ENCODE measurements at regions not wholly inside any gene's neighbourhood (a gene's known extent, or its start where the extent isn't known, plus 50 kb on each side); places are given as distances from the start of the nearest gene placed in this dataset.

GRCh38 chrX:109312757-109313156, 169.1 kb downstream of the GUCY2F start:
- peak; percentile 26 for DNase-seq (ENCODE audit: low spot score)

GRCh38 chrX:109310031-109310430, 171.9 kb downstream of the GUCY2F start:
- no peak for DNase-seq (ENCODE audit: low spot score)

- DNase-seq (ENCODE audit: low spot score): no peak
Measured at GRCh38 chrX:109301177-109301576, 180.7 kb downstream of the GUCY2F start.

- DNase-seq (ENCODE audit: low spot score): no peak
Measured at GRCh38 chrX:109300415-109300814, 181.5 kb downstream of the GUCY2F start.

GRCh38 chrX:109299091-109299490, 182.8 kb downstream of the GUCY2F start:
- DNase-seq (ENCODE audit: low spot score): no peak

- no peak for DNase-seq (ENCODE audit: low spot score)
Measured at GRCh38 chrX:109294097-109294814, 187.6 kb downstream of the GUCY2F start.

- DNase-seq (ENCODE audit: low spot score): no peak
Measured at GRCh38 chrX:109283870-109284269, 198.0 kb downstream of the GUCY2F start.

- peak; percentile 1 for DNase-seq (ENCODE audit: low spot score)
Measured at GRCh38 chrX:109281483-109282275, 200.2 kb downstream of the GUCY2F start.

- DNase-seq (ENCODE audit: low spot score): no peak
Measured at GRCh38 chrX:109274806-109275205, 207.1 kb downstream of the GUCY2F start.

GRCh38 chrX:109270580-109271484, 211.1 kb downstream of the GUCY2F start:
- no peak for DNase-seq (ENCODE audit: low spot score)

- DNase-seq (ENCODE audit: low spot score): no peak
Measured at GRCh38 chrX:109268340-109268739, 213.5 kb downstream of the GUCY2F start.

- no peak for DNase-seq (ENCODE audit: low spot score)
Measured at GRCh38 chrX:109266034-109266433, 215.9 kb downstream of the GUCY2F start.

- no peak for DNase-seq (ENCODE audit: low spot score)
Measured at GRCh38 chrX:109264878-109265277, 217.0 kb downstream of the GUCY2F start.

- DNase-seq (ENCODE audit: low spot score): no peak
Measured at GRCh38 chrX:109261279-109261678, 220.6 kb downstream of the GUCY2F start.

- no peak for DNase-seq (ENCODE audit: low spot score)
Measured at GRCh38 chrX:109252789-109253188, 229.1 kb downstream of the GUCY2F start.

GRCh38 chrX:109218761-109219160, 263.1 kb downstream of the GUCY2F start:
- DNase-seq (ENCODE audit: low spot score): no peak

- peak; percentile 3 for DNase-seq (ENCODE audit: low spot score)
Measured at GRCh38 chrX:109199726-109200125, 282.2 kb downstream of the GUCY2F start.

- DNase-seq (ENCODE audit: low spot score): no peak
Measured at GRCh38 chrX:109190542-109190941, 291.3 kb downstream of the GUCY2F start.

GRCh38 chrX:109187473-109188168, 294.3 kb downstream of the GUCY2F start:
- no peak for DNase-seq (ENCODE audit: low spot score)

- no peak for DNase-seq (ENCODE audit: low spot score)
Measured at GRCh38 chrX:109186939-109187338, 294.9 kb downstream of the GUCY2F start.

GRCh38 chrX:109184506-109185139, 297.3 kb downstream of the GUCY2F start:
- DNase-seq (ENCODE audit: low spot score): no peak
